GM12878 (cell line): ENCODE measurements at regions not wholly inside any gene's neighbourhood (a gene's known extent, or its start where the extent isn't known, plus 50 kb on each side); places are given as distances from the start of the nearest gene placed in this dataset.

Experiments used
- EZH2 ChIP-seq: IDR thresholded peaks from 2 replicates; pipeline ENCODE4 v1.6.1; 2012; ENCODE audit warnings: low read depth, mild to moderate bottlenecking, control low read depth, inconsistent platforms, low read length, borderline replicate concordance; ENCODE audit not compliant: control insufficient read depth
- PKNOX1 ChIP-seq: fragments of 450-650 bp; IDR thresholded peaks from 2 replicates; pipeline ENCODE4 v1.6.1; 2016; ENCODE audit warnings: mild to moderate bottlenecking

GRCh38 chr3:67864587-67865183, 210.3 kb upstream of the SUCLG2 start:
- no peak for TF ChIP-seq EZH2
- no peak for TF ChIP-seq PKNOX1
